HL-60 (cell line): ENCODE measurements at regions not wholly inside any gene's neighbourhood (a gene's known extent, or its start where the extent isn't known, plus 50 kb on each side); places are given as distances from the start of the nearest gene placed in this dataset.

ENCODE experiments used
- DNase-seq, 2 experiments: peaks; one replicate each; pipeline ENCODE4 v3.0.0-alpha.2; 2010 to 2020; ENCODE audit warnings: low read depth in 1 of 2, low spot score in 1 of 2
- H3K27ac ChIP-seq: fragments of 250-450 bp; sonication (Bioruptor Pico); replicated peaks from 2 replicates; pipeline ENCODE4 v1.5.1; 2020; ENCODE audit warnings: mild to moderate bottlenecking, moderate library complexity
- H3K27me3 ChIP-seq: fragments of 250-450 bp; sonication (Bioruptor Pico); 2 replicates; pipeline ENCODE4 v1.5.1; 2021; ENCODE audit warnings: mild to moderate bottlenecking, moderate library complexity; ENCODE audit not compliant: insufficient read depth, poor library complexity, severe bottlenecking
- H3K4me3 ChIP-seq: replicated peaks from 2 replicates; pipeline ENCODE4 v1.5.1; 2011; ENCODE audit warnings: mild to moderate bottlenecking, control low read depth, low read length; ENCODE audit not compliant: insufficient read depth
- GABPA ChIP-seq: IDR thresholded peaks from 2 replicates; pipeline ENCODE4 v1.6.1; 2012; ENCODE audit warnings: low read depth
- POLR2AphosphoS5 ChIP-seq: IDR thresholded peaks from 2 replicates; pipeline ENCODE4 v1.6.1; 2012; ENCODE audit warnings: low read depth
- SPI1 ChIP-seq: IDR thresholded peaks from 2 replicates; pipeline ENCODE4 v1.6.1; 2012; ENCODE audit warnings: low read depth, mild to moderate bottlenecking, borderline replicate concordance
- TF ChIP-seq, protein P1 (sequence below): IDR thresholded peaks from 2 replicates; pipeline ENCODE4 v1.6.1; 2012; ENCODE audit warnings: low read depth; ENCODE audit not compliant: insufficient replicate concordance
- TF ChIP-seq, protein P2 (sequence below): IDR thresholded peaks from one replicate; pipeline ENCODE4 v1.5.1; 2011; ENCODE audit warnings: low read length, control low read depth, inconsistent platforms; ENCODE audit not compliant: insufficient read depth

DNA sequence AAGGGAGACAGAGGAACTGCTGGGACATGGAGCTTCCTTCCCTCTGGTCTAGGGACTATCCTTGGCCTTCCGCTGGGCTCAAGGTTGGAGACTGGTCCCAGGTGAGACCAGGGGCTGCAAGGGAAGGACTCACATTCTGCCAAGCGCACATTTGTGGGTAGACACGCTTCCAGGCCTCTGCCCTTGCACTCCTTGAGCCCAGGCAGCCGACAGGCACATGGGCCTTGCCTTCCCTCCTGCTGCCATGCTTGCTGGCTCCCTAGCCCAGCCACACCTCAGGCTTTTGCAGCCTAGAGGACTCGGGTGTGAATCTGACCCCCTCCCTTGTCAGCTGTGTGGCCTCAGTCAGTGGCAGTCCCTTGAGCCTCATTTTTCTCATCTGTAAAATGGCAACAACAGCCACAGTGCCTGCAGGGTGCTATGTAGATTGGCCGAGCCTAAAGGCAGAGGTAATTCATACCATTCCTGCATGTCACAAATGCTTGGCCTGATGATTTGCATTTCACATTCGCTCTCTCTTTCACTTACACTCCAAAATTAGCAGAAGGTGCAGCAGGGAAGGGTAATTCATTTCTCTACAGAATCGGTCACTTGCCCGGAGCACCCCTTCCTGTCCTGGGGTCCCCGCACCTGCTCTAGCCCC, 57.6 kb upstream of the NECTIN1 start:
- no peak overlapping the region for H3K4me3 ChIP-seq
- no peak for DNase-seq
- H3K27ac ChIP-seq: no peak overlapping the region
- TF ChIP-seq POLR2AphosphoS5 (no peak), GABPA (no peak), SPI1 (no peak)
- TF ChIP-seq, protein P1, sequence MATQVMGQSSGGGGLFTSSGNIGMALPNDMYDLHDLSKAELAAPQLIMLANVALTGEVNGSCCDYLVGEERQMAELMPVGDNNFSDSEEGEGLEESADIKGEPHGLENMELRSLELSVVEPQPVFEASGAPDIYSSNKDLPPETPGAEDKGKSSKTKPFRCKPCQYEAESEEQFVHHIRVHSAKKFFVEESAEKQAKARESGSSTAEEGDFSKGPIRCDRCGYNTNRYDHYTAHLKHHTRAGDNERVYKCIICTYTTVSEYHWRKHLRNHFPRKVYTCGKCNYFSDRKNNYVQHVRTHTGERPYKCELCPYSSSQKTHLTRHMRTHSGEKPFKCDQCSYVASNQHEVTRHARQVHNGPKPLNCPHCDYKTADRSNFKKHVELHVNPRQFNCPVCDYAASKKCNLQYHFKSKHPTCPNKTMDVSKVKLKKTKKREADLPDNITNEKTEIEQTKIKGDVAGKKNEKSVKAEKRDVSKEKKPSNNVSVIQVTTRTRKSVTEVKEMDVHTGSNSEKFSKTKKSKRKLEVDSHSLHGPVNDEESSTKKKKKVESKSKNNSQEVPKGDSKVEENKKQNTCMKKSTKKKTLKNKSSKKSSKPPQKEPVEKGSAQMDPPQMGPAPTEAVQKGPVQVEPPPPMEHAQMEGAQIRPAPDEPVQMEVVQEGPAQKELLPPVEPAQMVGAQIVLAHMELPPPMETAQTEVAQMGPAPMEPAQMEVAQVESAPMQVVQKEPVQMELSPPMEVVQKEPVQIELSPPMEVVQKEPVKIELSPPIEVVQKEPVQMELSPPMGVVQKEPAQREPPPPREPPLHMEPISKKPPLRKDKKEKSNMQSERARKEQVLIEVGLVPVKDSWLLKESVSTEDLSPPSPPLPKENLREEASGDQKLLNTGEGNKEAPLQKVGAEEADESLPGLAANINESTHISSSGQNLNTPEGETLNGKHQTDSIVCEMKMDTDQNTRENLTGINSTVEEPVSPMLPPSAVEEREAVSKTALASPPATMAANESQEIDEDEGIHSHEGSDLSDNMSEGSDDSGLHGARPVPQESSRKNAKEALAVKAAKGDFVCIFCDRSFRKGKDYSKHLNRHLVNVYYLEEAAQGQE: no peak
- TF ChIP-seq, protein P2, sequence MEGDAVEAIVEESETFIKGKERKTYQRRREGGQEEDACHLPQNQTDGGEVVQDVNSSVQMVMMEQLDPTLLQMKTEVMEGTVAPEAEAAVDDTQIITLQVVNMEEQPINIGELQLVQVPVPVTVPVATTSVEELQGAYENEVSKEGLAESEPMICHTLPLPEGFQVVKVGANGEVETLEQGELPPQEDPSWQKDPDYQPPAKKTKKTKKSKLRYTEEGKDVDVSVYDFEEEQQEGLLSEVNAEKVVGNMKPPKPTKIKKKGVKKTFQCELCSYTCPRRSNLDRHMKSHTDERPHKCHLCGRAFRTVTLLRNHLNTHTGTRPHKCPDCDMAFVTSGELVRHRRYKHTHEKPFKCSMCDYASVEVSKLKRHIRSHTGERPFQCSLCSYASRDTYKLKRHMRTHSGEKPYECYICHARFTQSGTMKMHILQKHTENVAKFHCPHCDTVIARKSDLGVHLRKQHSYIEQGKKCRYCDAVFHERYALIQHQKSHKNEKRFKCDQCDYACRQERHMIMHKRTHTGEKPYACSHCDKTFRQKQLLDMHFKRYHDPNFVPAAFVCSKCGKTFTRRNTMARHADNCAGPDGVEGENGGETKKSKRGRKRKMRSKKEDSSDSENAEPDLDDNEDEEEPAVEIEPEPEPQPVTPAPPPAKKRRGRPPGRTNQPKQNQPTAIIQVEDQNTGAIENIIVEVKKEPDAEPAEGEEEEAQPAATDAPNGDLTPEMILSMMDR: no peak
- peaks cover 3% of the 10 kb centered on the region for H3K27me3 ChIP-seq

DNA sequence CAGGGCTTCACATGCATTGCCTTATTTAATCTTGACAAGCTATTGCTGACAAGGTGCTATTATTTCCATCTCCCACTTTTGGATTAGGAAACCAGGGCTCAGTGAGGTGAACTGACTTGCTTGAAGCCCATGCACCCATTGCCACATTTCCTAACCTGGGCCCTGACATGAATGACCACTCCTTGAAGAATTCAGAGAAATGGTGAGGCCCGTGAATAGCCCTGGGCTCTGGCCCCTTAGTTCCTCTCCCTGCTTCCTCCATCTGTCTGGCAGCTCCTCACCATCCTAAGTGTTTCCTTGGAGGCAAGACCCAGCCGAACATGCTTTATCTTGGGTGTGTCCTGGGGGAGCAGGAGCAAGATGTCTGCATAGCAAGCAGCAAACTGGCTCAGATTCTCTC, 56.1 kb upstream of the NECTIN1 start:
- TF ChIP-seq, protein P2: no peak
- TF ChIP-seq, protein P1: no peak
- no peak for TF ChIP-seq SPI1
- Histone ChIP-seq H3K27me3 (no peaks in the 10 kb centered on the region), H3K4me3 (no peak overlapping the region), H3K27ac (no peak overlapping the region)
- no peak for DNase-seq

DNA sequence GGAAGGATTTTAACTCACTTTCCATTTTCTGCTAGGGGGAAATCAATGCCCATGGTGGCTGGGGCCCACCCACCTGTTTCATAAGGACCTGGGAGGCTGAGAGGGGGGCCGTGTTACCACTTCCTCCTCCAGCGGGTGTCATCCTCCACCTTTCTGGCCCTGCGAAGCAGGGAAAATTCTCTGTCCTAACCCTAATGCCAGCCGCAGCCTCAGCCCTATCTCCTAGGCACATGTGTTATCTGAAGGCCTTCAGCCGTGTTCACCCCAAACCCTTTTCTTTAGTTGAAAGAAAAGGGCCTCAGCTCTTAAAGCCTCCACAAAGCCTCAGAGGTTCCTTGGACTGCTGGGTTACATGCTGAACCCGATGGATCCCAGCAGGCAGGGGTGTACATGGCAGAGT, 55.4 kb upstream of the NECTIN1 start:
- H3K27me3 ChIP-seq: no peaks in the 10 kb centered on the region
- H3K4me3 ChIP-seq: no peak overlapping the region
- no peak overlapping the region for H3K27ac ChIP-seq
- DNase-seq: no peak
- no peak for TF ChIP-seq SPI1
- TF ChIP-seq, protein P1: no peak
- TF ChIP-seq GABPA: no peak
- TF ChIP-seq POLR2AphosphoS5: no peak
- TF ChIP-seq, protein P2: no peak
